Hepatocyte (in vitro differentiated cells): ENCODE measurements at regions not wholly inside any gene's neighbourhood (a gene's known extent, or its start where the extent isn't known, plus 50 kb on each side); places are given as distances from the start of the nearest gene placed in this dataset.

Experiments
- DNase-seq: peaks from one replicate; pipeline ENCODE4 v3.0.0-alpha.2; 2016; ENCODE audit warnings: low spot score
- H2AFZ ChIP-seq: fragments of 200-600 bp; sonication (generic); 2 replicates; pipeline ENCODE4 v1.6.0; 2016; ENCODE audit warnings: antibody characterized with exemption, mild to moderate bottlenecking
- H3K27ac ChIP-seq: fragments of 200-600 bp; sonication (generic); 2 replicates; pipeline ENCODE4 v1.5.1; 2016; ENCODE audit warnings: mild to moderate bottlenecking
- H3K27me3 ChIP-seq: fragments of 200-600 bp; sonication (generic); 2 replicates; pipeline ENCODE4 v1.6.1; 2016
- H3K36me3 ChIP-seq: fragments of 200-600 bp; sonication (generic); replicated peaks from 2 replicates; pipeline ENCODE4 v1.5.1; 2016; ENCODE audit warnings: low read depth; ENCODE audit not compliant: insufficient read depth
- H3K4me1 ChIP-seq: fragments of 200-600 bp; sonication (generic); 2 replicates; pipeline ENCODE4 v1.5.1; 2016; ENCODE audit warnings: mild to moderate bottlenecking, moderate library complexity; ENCODE audit not compliant: insufficient read depth
- H3K4me2 ChIP-seq: fragments of 200-600 bp; sonication (generic); 2 replicates; pipeline ENCODE4 v1.6.0; 2016
- H3K4me3 ChIP-seq: fragments of 200-600 bp; sonication (generic); 2 replicates; pipeline ENCODE4 v1.5.1; 2016; ENCODE audit warnings: mild to moderate bottlenecking
- H3K79me2 ChIP-seq: fragments of 200-600 bp; sonication (generic); 2 replicates; pipeline ENCODE4 v1.6.0; 2017; ENCODE audit warnings: mild to moderate bottlenecking
- H3K9me2 ChIP-seq: fragments of 200-600 bp; sonication (generic); replicated peaks from 2 replicates; pipeline ENCODE4 v1.6.0; 2017; ENCODE audit warnings: mild to moderate bottlenecking; ENCODE audit not compliant: insufficient read depth
- H3K9me3 ChIP-seq: fragments of 200-600 bp; sonication (generic); 2 replicates; pipeline ENCODE4 v1.5.1; 2016; ENCODE audit warnings: low read depth, mild to moderate bottlenecking
- H4K20me1 ChIP-seq: fragments of 200-600 bp; sonication (generic); 2 replicates; pipeline ENCODE4 v1.6.0; 2016; ENCODE audit warnings: mild to moderate bottlenecking; ENCODE audit not compliant: insufficient read depth, poor library complexity, severe bottlenecking
- EZH2 ChIP-seq: fragments of 200-600 bp; sonication (generic); IDR thresholded peaks from 2 replicates; pipeline ENCODE4 v1.6.1; 2016; ENCODE audit warnings: antibody characterized with exemption, mild to moderate bottlenecking, borderline replicate concordance
- EZH2phosphoT487 ChIP-seq: fragments of 200-600 bp; sonication (generic); IDR thresholded peaks from one replicate; pipeline ENCODE4 v1.6.1; 2018; ENCODE audit warnings: antibody characterized with exemption, mild to moderate bottlenecking, low read depth, moderate library complexity; ENCODE audit not compliant: unreplicated experiment, severe bottlenecking
- WGBS: methylation state at CpG from one replicate; pipeline ENCODE4 v1.1.6; 2016; ENCODE audit warnings: low lambda C conversion rate; ENCODE audit errors: missing lambda C conversion rate; 5-methylcytosine and 5-hydroxymethylcytosine counted together
- TF ChIP-seq, protein P1 (sequence below): fragments of 200-600 bp; sonication (generic); IDR thresholded peaks from 2 replicates; pipeline ENCODE4 v1.5.1; 2016; ENCODE audit warnings: antibody characterized with exemption, mild to moderate bottlenecking; ENCODE audit not compliant: poor library complexity

- H4K20me1 ChIP-seq = no peaks in the 10 kb centered on the region
- H3K36me3 ChIP-seq = no peaks in the 10 kb centered on the region
- no peak overlapping the region for H2AFZ ChIP-seq
- no peaks in the 10 kb centered on the region for H3K27me3 ChIP-seq
- H3K4me1 ChIP-seq = no peaks in the 10 kb centered on the region
- WGBS = 82% methylated on average over 2 of the region's 2 CpGs
- no peaks in the 10 kb centered on the region for H3K9me3 ChIP-seq
- H3K9me2 ChIP-seq = no peaks in the 10 kb centered on the region
- H3K4me2 ChIP-seq = no peak overlapping the region
- H3K4me3 ChIP-seq = no peak overlapping the region
- H3K79me2 ChIP-seq = no peaks in the 10 kb centered on the region
- no peak overlapping the region for H3K27ac ChIP-seq
- TF ChIP-seq, protein P1, sequence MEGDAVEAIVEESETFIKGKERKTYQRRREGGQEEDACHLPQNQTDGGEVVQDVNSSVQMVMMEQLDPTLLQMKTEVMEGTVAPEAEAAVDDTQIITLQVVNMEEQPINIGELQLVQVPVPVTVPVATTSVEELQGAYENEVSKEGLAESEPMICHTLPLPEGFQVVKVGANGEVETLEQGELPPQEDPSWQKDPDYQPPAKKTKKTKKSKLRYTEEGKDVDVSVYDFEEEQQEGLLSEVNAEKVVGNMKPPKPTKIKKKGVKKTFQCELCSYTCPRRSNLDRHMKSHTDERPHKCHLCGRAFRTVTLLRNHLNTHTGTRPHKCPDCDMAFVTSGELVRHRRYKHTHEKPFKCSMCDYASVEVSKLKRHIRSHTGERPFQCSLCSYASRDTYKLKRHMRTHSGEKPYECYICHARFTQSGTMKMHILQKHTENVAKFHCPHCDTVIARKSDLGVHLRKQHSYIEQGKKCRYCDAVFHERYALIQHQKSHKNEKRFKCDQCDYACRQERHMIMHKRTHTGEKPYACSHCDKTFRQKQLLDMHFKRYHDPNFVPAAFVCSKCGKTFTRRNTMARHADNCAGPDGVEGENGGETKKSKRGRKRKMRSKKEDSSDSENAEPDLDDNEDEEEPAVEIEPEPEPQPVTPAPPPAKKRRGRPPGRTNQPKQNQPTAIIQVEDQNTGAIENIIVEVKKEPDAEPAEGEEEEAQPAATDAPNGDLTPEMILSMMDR = no peak
- no peak for TF ChIP-seq EZH2phosphoT487
- no peak for TF ChIP-seq EZH2
- DNase-seq = no peak
Measured at GRCh38 chr5:30781643-30782042, 411.8 kb upstream of the CDH6 start.

GRCh38 chr5:30768056-30768690 is 425.3 kb upstream of the CDH6 start:
- Histone ChIP-seq H3K27ac (no peak overlapping the region), H3K36me3 (no peaks in the 10 kb centered on the region), H3K4me1 (no peaks in the 10 kb centered on the region), H3K4me3 (no peak overlapping the region), H3K27me3 (no peaks in the 10 kb centered on the region), H3K79me2 (no peaks in the 10 kb centered on the region), H3K9me2 (no peaks in the 10 kb centered on the region), H3K9me3 (no peaks in the 10 kb centered on the region), H2AFZ (no peak overlapping the region), H4K20me1 (no peaks in the 10 kb centered on the region), H3K4me2 (no peak overlapping the region)
- 82% methylated on average over 1 of the region's 1 CpG for WGBS
- TF ChIP-seq EZH2phosphoT487 (no peak), EZH2 (no peak)
- TF ChIP-seq, protein P1 = no peak
- no peak for DNase-seq

GRCh38 chr5:30765706-30766105 is 427.8 kb upstream of the CDH6 start:
- no peaks in the 10 kb centered on the region for H3K79me2 ChIP-seq
- H3K4me3 ChIP-seq = no peak overlapping the region
- H3K4me1 ChIP-seq = no peaks in the 10 kb centered on the region
- no peaks in the 10 kb centered on the region for H3K9me2 ChIP-seq
- no peaks in the 10 kb centered on the region for H4K20me1 ChIP-seq
- H3K27me3 ChIP-seq = no peaks in the 10 kb centered on the region
- WGBS = 36% methylated on average over 2 of the region's 2 CpGs
- no peaks in the 10 kb centered on the region for H3K9me3 ChIP-seq
- H3K36me3 ChIP-seq = no peaks in the 10 kb centered on the region
- H2AFZ ChIP-seq = no peak overlapping the region
- no peak overlapping the region for H3K27ac ChIP-seq
- H3K4me2 ChIP-seq = no peak overlapping the region
- TF ChIP-seq EZH2phosphoT487 = no peak
- TF ChIP-seq, protein P1 = no peak
- no peak for DNase-seq

DNA sequence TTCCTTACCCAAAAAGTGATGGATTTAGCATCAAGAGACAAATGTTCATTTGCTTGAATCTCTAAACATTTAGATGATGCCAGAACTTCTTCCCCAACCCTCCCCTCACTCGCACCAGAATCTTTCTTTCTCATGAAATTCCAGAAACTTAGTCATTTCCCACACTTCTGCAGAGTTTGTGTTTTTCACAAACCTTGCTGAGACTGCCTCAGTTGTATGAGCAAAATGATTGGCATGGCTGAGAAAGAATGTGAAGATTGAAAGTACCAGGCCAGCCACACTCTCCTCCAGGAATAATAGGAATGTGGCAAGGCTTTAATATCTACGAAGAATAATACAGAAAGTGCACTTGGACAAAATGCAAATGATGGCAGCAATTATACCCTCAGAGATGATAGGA is 428.3 kb upstream of the CDH6 start:
- H3K4me1 ChIP-seq = no peaks in the 10 kb centered on the region
- H3K27ac ChIP-seq = no peak overlapping the region
- H3K27me3 ChIP-seq = no peaks in the 10 kb centered on the region
- H3K79me2 ChIP-seq = no peaks in the 10 kb centered on the region
- no peaks in the 10 kb centered on the region for H4K20me1 ChIP-seq
- H3K36me3 ChIP-seq = no peaks in the 10 kb centered on the region
- DNase-seq = no peak
- 89% methylated on average over 2 of the region's 2 CpGs for WGBS
- no peaks in the 10 kb centered on the region for H3K9me2 ChIP-seq
- H3K9me3 ChIP-seq = no peaks in the 10 kb centered on the region
- no peak overlapping the region for H3K4me2 ChIP-seq
- H3K4me3 ChIP-seq = no peak overlapping the region
- TF ChIP-seq EZH2 = no peak
- TF ChIP-seq, protein P1 = no peak
- no peak for TF ChIP-seq EZH2phosphoT487
- no peak overlapping the region for H2AFZ ChIP-seq
